Activated naive CD8-positive, alpha-beta T cell treated with anti-CD3 and anti-CD28 coated beads, Interleukin-2, amount 50 U/mL, for 24 hours (primary cell): ENCODE measurements at regions not wholly inside any gene's neighbourhood (a gene's known extent, or its start where the extent isn't known, plus 50 kb on each side); places are given as distances from the start of the nearest gene placed in this dataset.

Experiments
- ATAC-seq: fragments of 150-1000 bp; cut with Tn5 transposase; one replicate; pipeline ENCODE4 v1.10.0; 2021
- DNase-seq: peaks from one replicate; pipeline ENCODE4 v3.0.0; 2021
- H3K27ac Mint-ChIP-seq: one replicate; pipeline ENCODE4 v1.8.0; 2021; ENCODE audit warnings: mild to moderate bottlenecking, mixed read lengths
- H3K27me3 Mint-ChIP-seq: one replicate; pipeline ENCODE4 v1.8.0; 2021; ENCODE audit warnings: mixed read lengths
- H3K36me3 Mint-ChIP-seq: one replicate; pipeline ENCODE4 v1.8.0; 2021; ENCODE audit warnings: low read depth, mixed read lengths
- H3K4me1 Mint-ChIP-seq: one replicate; pipeline ENCODE4 v1.8.0; 2021; ENCODE audit warnings: mixed read lengths
- H3K4me3 Mint-ChIP-seq: one replicate; pipeline ENCODE4 v1.8.0; 2021; ENCODE audit warnings: mild to moderate bottlenecking, moderate library complexity, mixed read lengths
- H3K9me3 Mint-ChIP-seq: one replicate; pipeline ENCODE4 v1.8.0; 2021; ENCODE audit warnings: mixed read lengths

DNA sequence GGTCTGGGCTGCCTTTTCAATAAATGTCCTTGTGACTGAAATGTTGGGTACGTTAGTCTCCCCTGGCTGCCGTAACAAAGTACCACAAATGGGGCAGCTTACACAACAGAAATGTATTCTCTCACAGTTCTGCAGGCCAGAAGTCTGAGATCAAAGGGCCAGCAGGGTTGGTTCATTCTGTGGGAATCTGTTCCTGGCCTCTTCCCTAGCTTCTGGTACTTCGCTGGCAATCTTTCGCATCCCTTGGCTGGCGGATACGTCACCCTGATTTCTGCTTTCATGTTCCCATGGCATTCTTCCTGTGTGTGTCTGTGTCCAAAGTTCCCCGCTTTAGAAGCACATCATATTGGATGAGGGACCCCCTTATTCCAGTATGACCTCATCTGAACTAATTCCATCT is 95.8 kb upstream of the NCOR2 start:
- DNase-seq (no peak), ATAC-seq (no peak)
- Mint-ChIP-seq H3K9me3 (no peaks in the 10 kb centered on the region), H3K27ac (no peak overlapping the region), H3K4me1 (no peaks in the 10 kb centered on the region), H3K36me3 (no peaks in the 10 kb centered on the region), H3K4me3 (no peak overlapping the region), H3K27me3 (no peaks in the 10 kb centered on the region)

DNA sequence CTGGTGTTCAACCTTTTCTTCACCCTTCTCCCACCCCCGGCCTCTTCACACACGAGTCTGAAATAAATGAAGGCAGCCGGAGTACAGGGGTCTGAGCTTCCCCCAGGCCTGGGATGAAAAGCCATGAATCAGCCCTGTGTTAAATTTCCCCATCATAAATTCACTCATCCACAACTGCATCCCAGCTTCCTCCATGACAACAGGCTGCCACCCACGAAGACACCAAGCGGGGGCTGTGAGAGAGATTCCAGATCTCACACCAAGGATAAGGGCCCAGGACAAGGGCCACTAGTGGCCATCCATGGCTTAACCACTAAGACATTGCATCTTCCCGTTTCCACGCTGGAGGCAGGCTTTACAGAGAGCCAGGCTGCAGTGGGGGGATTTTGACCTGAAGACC is 93.9 kb upstream of the NCOR2 start:
- H3K36me3 Mint-ChIP-seq, result no peaks in the 10 kb centered on the region
- peaks cover 3% of the 10 kb centered on the region for H3K27me3 Mint-ChIP-seq
- no peak overlapping the region for H3K4me3 Mint-ChIP-seq
- ATAC-seq (no peak), DNase-seq (no peak)
- no peaks in the 10 kb centered on the region for H3K4me1 Mint-ChIP-seq
- H3K27ac Mint-ChIP-seq, result no peak overlapping the region
- no peaks in the 10 kb centered on the region for H3K9me3 Mint-ChIP-seq

- ATAC-seq (no peak), DNase-seq (no peak)
- Mint-ChIP-seq H3K4me1 (no peaks in the 10 kb centered on the region), H3K27ac (no peak overlapping the region), H3K9me3 (no peaks in the 10 kb centered on the region), H3K4me3 (no peak overlapping the region), H3K27me3 (peaks cover 5% of the 10 kb centered on the region), H3K36me3 (no peaks in the 10 kb centered on the region)
These were observed 93.4 kb upstream of the NCOR2 start for GRCh38 chr12:124660851-124661250.

- Mint-ChIP-seq H3K9me3 (no peaks in the 10 kb centered on the region), H3K27ac (no peak overlapping the region), H3K4me1 (no peaks in the 10 kb centered on the region)
These were observed 91.5 kb upstream of the NCOR2 start for GRCh38 chr12:124658806-124659402.

DNA sequence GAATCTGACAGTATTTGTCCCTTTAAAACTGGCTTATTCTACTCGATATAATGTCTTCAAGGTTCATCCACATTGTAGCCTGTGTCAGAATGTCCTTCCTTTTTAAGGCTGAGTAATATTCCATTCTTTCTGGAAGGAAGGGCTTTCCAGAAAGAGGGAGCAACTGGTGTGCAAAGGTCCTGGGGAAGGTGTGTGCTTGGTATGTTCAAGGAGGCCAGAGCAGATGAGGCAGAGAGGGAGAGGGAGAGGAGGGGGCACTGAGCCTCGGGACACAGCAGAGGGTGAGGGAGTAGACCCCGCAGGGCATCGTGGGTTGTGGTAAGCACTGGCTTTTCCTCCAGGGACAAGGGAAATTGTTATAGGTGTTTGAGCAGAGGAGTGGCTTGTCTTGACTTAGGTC is 90.9 kb upstream of the NCOR2 start:
- Mint-ChIP-seq H3K9me3 (no peaks in the 10 kb centered on the region), H3K4me3 (no peak overlapping the region), H3K27me3 (peaks cover 13% of the 10 kb centered on the region), H3K36me3 (no peaks in the 10 kb centered on the region), H3K27ac (no peak overlapping the region), H3K4me1 (no peaks in the 10 kb centered on the region)
- ATAC-seq (no peak), DNase-seq (no peak)

More at GRCh38 chr12:124658806-124659402, 91.5 kb upstream of the NCOR2 start:
- no peaks in the 10 kb centered on the region for H3K36me3 Mint-ChIP-seq
- no peak overlapping the region for H3K4me3 Mint-ChIP-seq
- H3K27me3 Mint-ChIP-seq, result peaks cover 10% of the 10 kb centered on the region
- DNase-seq (no peak), ATAC-seq (no peak)

GRCh38 chr12:124656947-124657434 is 89.6 kb upstream of the NCOR2 start:
- no peak overlapping the region for H3K4me3 Mint-ChIP-seq
- H3K36me3 Mint-ChIP-seq, result no peaks in the 10 kb centered on the region
- H3K27me3 Mint-ChIP-seq, result peaks cover 14% of the 10 kb centered on the region
- DNase-seq, result no peak
- no peak overlapping the region for H3K27ac Mint-ChIP-seq
- H3K4me1 Mint-ChIP-seq, result no peaks in the 10 kb centered on the region
- H3K9me3 Mint-ChIP-seq, result no peaks in the 10 kb centered on the region
- no peak for ATAC-seq

- DNase-seq (no peak), ATAC-seq (no peak)
- no peak overlapping the region for H3K4me3 Mint-ChIP-seq
- no peaks in the 10 kb centered on the region for H3K36me3 Mint-ChIP-seq
- H3K27me3 Mint-ChIP-seq, result peaks cover 16% of the 10 kb centered on the region
- no peaks in the 10 kb centered on the region for H3K4me1 Mint-ChIP-seq
- no peaks in the 10 kb centered on the region for H3K9me3 Mint-ChIP-seq
- no peak overlapping the region for H3K27ac Mint-ChIP-seq
These were observed 88.5 kb upstream of the NCOR2 start for GRCh38 chr12:124655698-124656516.

DNA sequence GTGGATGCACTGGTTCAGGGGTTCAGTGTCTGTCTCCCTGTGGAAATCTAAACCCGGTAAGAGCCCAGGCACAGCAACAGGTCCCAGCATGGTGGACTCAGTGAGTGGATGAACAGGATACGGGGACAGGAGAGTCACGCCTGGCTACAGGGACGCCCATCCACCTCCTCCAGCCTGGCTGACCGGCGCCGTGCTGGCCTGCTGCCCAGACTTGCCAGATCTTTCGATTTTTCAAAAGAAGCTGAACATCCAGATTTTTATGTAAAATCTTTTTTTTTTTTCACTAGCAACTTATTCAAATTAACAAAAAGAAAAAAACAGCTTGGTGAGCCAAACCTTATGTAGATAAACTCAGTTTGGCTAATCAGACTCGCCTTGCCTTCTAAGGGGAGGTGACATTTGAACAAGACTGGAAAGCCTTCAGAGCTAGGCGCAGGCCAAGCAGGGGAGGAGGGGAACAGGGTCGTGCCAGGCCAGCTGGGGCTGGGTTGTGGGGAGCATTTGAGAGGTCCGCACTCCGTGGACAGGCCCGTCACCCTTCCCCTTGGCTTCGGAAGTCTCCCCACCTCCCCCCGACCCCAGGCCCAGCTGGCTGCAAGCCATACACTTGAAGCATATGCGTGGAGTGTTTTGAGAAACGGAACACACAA is 87.8 kb upstream of the NCOR2 start:
- Mint-ChIP-seq H3K4me1 (no peaks in the 10 kb centered on the region), H3K27ac (no peak overlapping the region), H3K27me3 (peaks cover 16% of the 10 kb centered on the region), H3K4me3 (no peak overlapping the region), H3K9me3 (peaks cover 4% of the 10 kb centered on the region), H3K36me3 (no peaks in the 10 kb centered on the region)
- DNase-seq (no peak), ATAC-seq (no peak)

DNA sequence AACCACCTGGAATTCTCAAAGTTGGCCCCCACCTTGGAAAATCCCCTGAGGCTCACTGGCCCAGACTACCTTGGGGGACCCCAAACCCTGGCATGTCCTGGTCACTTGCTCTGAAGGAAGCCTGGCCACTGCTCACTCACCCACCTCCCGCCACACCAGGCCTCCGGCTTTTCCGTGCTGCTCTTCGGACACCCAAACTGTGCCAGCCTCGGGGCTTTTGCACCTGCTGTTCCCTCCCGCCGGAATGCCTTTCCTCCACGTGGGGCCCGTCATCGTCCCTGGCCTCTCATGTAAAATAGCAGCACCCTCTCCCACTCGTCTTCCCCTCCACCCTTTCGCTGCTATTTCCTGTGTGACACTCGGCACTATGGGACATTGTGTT is 87.2 kb upstream of the NCOR2 start:
- Mint-ChIP-seq H3K9me3 (peaks cover 7% of the 10 kb centered on the region), H3K4me1 (no peaks in the 10 kb centered on the region), H3K36me3 (peaks cover 1% of the 10 kb centered on the region), H3K4me3 (no peak overlapping the region), H3K27me3 (peaks cover 18% of the 10 kb centered on the region), H3K27ac (no peak overlapping the region)
- DNase-seq (no peak), ATAC-seq (no peak)

GRCh38 chr12:124653169-124653931 is 85.9 kb upstream of the NCOR2 start:
- no peak for DNase-seq
- Mint-ChIP-seq H3K4me3 (no peak overlapping the region), H3K4me1 (no peaks in the 10 kb centered on the region), H3K27ac (no peak overlapping the region), H3K9me3 (peaks cover 15% of the 10 kb centered on the region), H3K36me3 (peaks cover 1% of the 10 kb centered on the region), H3K27me3 (peaks cover 18% of the 10 kb centered on the region)
- no peak for ATAC-seq

GRCh38 chr12:124652661-124653060 is 85.2 kb upstream of the NCOR2 start:
- ATAC-seq (no peak), DNase-seq (no peak)
- H3K4me3 Mint-ChIP-seq, result no peak overlapping the region
- no peak overlapping the region for H3K27ac Mint-ChIP-seq
- peaks cover 1% of the 10 kb centered on the region for H3K4me1 Mint-ChIP-seq
- H3K27me3 Mint-ChIP-seq, result peaks cover 18% of the 10 kb centered on the region
- H3K9me3 Mint-ChIP-seq, result peaks cover 20% of the 10 kb centered on the region
- peaks cover 1% of the 10 kb centered on the region for H3K36me3 Mint-ChIP-seq

DNA sequence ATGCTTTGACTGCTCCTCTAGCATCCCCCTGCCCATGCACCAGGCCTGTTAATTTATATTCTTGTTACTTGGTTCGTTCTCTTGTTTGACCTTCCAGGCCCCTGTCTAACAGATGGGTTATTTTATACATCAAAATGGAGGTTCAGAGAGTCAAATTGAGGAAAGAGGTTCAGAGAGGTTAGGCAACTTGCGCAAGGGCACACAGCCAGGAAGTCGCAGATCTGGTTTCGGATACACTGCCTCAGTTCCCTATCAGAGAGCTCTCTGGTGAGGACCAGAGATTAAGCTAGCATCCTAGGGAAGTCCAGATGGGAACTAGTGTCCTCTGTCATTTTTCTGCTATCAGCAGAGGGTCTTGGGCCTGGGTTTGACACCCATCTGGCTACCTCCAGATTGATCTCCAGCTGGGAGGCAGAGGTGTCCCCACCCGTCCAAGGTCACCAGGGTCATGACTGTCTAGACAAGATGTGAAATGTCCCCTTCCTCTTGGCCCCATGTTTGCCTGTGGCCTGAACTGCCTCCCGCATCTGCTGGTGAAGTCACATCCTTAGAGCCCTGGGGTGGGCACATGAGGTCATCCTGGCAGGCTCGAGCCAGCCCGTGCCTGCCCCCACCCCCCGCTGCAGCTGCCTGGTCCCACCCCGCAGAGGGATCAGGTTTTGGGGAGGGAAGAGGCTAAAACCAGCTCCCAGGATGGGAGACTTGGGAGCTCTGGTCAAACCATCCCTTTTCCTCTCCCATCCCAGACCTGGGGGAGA is 84.3 kb upstream of the NCOR2 start:
- DNase-seq, result no peak
- Mint-ChIP-seq H3K36me3 (peaks cover 1% of the 10 kb centered on the region), H3K9me3 (peaks cover 24% of the 10 kb centered on the region), H3K27me3 (peaks cover 16% of the 10 kb centered on the region), H3K4me3 (no peak overlapping the region), H3K4me1 (peaks cover 7% of the 10 kb centered on the region), H3K27ac (no peak overlapping the region)
- no peak for ATAC-seq

DNA sequence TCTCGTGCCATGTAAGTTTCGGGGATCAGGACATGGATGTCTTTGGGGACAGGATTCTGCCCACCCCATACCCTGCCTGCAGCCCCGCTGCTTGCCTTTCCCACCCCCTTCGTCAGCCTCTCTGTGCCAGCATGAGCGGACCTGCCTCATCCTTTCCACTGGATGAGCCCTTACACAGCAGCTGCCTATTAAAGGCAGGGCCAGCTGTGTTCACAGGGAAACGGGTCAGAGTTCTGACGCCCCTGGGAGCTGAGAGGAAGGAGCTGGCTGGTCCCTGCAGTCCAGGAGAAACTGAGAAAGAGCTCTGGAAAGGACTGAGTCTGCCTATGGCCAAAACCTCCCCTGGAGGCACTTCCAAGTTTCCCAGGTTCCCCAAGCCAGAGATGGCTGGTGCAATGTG is 83.5 kb upstream of the NCOR2 start:
- Mint-ChIP-seq H3K4me3 (no peak overlapping the region), H3K36me3 (peaks cover 1% of the 10 kb centered on the region), H3K9me3 (peaks cover 24% of the 10 kb centered on the region), H3K4me1 (peaks cover 14% of the 10 kb centered on the region), H3K27me3 (peaks cover 13% of the 10 kb centered on the region), H3K27ac (no peak overlapping the region)
- ATAC-seq (no peak), DNase-seq (no peak)
